HG03520 (cell line): ENCODE measurements at regions not wholly inside any gene's neighbourhood (a gene's known extent, or its start where the extent isn't known, plus 50 kb on each side); places are given as distances from the start of the nearest gene placed in this dataset.

Source experiments
- ATAC-seq: cut with Tn5 transposase; IDR thresholded peaks from one replicate; pipeline ENCODE4 v1.9.1; 2021; ENCODE audit warnings: mild to moderate bottlenecking, moderate library complexity; ENCODE audit not compliant: unreplicated experiment

GRCh38 chr5:51902512-51902911, 519.3 kb downstream of the ISL1 start:
- no peak for ATAC-seq

DNA sequence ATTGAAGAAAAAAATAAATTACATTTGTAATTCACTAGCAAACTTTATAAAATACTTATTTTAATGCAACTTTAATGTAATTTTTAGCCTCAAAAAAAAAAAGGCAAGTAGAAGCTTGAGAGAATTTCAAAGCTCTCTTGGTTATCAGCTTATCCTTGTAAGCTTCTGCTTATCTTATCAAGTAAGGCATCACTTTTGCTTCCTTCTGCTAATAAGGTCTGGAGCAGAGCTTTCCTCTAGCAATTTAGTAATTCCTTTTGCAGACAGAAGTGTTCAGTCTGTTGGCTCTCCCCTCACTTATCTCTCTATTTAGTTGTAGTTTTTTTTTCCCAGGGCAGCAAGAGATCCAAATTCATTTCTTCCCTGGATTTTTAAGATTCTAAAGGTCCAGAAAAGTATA, 525.0 kb downstream of the ISL1 start:
- ATAC-seq, result no peak

- ATAC-seq, result no peak
Measured at GRCh38 chr5:51944500-51945125, 561.4 kb downstream of the ISL1 start.

GRCh38 chr5:51958473-51958872, 575.2 kb downstream of the ISL1 start:
- ATAC-seq, result no peak

DNA sequence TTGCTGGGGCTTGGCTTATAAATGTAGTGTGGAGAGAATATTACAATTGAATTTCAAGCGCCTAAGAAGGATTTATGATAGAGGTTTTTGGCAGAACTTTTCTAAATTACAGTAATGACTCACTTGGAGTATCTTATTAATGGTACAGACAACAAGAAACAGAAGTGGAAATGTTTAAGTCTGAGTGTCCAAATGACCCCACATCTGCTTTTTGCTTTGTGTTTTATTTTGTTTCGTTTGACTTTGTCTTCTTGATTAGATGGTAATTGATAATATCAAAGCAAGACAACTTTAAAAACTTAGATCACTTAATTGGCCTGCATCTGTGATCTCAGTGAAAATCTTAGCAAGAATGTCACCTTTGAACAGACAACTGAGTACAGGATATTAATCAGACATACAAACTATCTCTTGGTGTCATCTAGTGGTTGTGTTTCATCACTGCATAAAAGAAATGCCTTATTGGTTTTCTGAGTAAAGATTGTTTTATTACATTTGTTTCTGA, 577.4 kb downstream of the ISL1 start:
- ATAC-seq, result no peak

- ATAC-seq, result no peak
Measured at GRCh38 chr5:51961154-51961562, 577.9 kb downstream of the ISL1 start.

DNA sequence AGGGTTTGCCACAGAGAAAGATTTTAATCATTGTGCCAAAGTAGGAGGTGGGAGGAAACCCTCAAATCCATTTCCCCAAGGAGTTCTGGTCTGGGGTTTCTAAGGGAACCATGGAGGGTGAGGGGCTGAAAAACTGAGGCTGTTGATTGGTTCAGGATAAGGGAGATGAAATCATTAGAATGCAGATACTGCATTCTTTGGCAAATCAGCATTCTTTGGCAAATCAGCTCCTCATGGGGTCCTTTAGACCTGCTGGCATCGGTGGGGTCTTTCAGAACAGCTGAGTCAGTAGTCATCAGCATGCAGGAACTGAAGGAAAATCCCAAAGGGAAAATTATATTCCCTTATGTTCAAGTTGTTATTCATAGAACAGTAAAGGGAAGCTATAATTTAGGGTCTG, 585.5 kb downstream of the ISL1 start:
- no peak for ATAC-seq

DNA sequence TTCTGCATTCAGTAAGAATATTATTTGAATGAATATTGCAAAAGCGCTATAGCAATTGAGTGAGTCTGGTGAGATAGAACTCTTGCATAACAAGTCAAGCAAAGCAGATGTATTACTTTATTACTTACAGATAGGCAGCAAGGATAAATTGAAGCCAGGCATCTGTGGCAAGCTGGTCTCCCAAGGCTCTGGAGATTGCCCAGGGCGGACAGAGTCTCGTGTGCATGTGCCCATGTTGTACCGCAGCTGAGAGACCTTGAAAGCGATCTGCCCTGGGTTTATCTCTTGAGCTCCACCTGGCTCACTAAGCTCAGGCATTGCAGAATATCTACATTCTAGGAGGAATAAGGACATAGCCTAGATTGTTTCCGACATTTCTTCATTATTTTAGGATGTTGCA, 591.6 kb downstream of the ISL1 start:
- no peak for ATAC-seq

GRCh38 chr5:51977014-51977413, 593.8 kb downstream of the ISL1 start:
- ATAC-seq, result no peak

GRCh38 chr5:51983161-51983560, 599.9 kb downstream of the ISL1 start:
- no peak for ATAC-seq

- ATAC-seq, result no peak
Measured at GRCh38 chr5:51986733-51987132, 603.5 kb downstream of the ISL1 start.

GRCh38 chr5:51987239-51987638, 604.0 kb downstream of the ISL1 start:
- ATAC-seq, result no peak

DNA sequence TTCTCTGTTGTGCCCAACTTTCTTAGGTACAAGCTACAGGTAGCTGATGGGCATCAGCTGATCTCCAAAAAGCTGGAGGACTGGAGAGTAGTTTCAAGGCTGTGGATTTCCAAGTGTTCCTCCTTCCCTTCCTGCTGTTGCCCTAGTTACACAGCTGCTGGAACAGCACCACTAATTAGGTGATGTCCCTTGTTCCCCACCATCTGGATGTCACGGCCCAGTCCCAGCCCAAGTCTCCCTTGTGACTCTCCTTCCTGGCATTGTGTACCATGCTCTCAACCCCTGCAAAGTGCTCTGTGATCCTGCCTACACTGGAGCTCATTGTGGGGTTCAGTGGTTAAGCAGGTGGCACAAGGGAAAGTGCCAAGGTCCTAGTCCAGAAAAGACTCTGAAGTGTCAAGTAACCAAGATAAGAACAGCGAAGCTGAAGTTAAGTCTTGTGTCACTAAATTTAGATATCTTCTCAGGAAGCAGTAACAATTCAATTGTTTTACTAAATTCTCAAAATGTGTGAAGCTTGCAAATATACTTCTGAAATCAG, 604.5 kb downstream of the ISL1 start:
- no peak for ATAC-seq

GRCh38 chr5:51988634-51989033, 605.4 kb downstream of the ISL1 start:
- ATAC-seq, result no peak

DNA sequence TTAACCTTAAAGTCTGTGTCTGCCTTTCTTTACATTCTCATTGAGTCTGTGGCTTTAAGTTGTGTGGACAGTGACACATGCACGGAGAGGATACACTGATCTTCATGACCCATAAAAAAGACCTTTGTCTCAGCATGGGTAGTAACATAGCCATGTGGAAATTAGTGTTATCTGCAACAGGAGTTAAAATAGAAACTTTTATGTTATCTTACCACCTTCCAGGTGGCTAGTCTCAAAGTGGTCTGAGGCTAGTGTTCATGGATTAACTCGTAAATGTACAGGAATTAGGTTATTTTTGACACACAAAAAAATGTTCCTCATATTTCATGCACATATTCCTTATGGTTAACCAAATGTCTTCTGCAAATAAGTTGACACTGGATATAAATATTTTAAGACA, 607.0 kb downstream of the ISL1 start:
- no peak for ATAC-seq

- ATAC-seq, result no peak
Measured at GRCh38 chr5:51990661-51991180, 607.5 kb downstream of the ISL1 start.

DNA sequence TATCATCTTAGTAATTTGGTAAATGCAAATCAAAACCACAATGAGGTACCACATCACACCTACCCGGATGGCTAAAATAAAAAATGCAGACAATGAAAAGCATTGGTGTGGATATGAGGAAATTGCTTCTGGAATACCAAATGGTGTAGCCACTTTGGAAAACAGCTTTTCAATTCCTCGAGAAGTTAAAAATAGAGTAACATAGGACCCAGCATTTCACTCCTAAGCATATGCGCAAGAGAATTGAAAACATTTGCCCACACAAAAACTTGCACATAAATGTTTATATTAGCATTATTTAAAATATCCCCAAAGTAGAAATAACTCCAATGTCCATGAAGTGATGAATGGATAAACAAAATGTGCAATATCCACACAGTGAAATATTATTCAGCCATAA, 608.7 kb downstream of the ISL1 start:
- ATAC-seq, result no peak

- no peak for ATAC-seq
Measured at GRCh38 chr5:51995773-51996306, 612.6 kb downstream of the ISL1 start.

DNA sequence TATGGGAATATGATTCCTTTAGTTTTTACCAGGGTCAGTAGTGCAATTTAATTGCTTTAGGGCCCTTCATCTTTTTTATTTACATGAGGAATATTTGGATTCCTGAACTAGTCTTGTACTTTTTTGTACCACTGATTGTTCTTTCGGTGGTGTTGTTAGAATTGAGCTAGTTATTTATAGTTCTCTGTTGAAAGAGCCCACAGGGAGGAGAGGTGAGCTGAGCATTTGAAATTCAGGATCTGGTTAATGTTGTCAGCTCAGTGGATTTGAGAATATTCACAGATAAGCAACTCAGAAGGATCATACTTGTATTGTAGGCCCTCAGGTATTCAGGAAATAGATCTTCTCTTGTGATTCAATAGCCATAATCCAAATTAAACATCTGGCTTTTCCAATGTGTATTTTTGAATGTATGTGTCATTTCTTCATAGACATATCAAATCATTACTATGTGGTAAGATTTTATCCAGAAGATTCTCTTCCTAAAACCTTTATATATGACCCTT, 613.2 kb downstream of the ISL1 start:
- no peak for ATAC-seq

DNA sequence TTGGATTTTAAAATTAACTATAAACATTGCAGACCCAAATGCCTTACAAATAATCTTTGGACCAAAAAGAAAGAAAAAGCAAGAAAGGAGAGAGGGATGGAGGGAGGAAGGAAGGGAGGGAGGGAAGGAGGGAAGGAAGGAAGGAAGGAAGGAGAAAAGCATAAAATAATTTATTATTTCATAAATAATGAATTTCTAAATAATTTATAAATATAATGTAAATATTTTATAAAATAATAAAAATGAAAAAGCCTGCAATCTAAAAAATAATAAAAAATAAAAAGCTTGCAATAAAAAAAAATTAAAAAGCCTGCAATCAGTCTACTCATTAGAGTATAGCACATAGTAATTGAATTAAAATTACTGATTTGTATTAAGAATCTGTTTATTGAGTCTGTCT, 614.3 kb downstream of the ISL1 start:
- no peak for ATAC-seq

GRCh38 chr5:51997949-51998348, 614.7 kb downstream of the ISL1 start:
- no peak for ATAC-seq

GRCh38 chr5:52007230-52007858, 624.1 kb downstream of the ISL1 start:
- no peak for ATAC-seq
